Skin of body (tissue), 1 donor: ENCODE measurements at regions not wholly inside any gene's neighbourhood (a gene's known extent, or its start where the extent isn't known, plus 50 kb on each side); places are given as distances from the start of the nearest gene placed in this dataset.

Experiments used
- DNase-seq: peaks from one replicate; lab custom pipeline; 2025; lab: John Stamatoyannopoulos, UW

DNA sequence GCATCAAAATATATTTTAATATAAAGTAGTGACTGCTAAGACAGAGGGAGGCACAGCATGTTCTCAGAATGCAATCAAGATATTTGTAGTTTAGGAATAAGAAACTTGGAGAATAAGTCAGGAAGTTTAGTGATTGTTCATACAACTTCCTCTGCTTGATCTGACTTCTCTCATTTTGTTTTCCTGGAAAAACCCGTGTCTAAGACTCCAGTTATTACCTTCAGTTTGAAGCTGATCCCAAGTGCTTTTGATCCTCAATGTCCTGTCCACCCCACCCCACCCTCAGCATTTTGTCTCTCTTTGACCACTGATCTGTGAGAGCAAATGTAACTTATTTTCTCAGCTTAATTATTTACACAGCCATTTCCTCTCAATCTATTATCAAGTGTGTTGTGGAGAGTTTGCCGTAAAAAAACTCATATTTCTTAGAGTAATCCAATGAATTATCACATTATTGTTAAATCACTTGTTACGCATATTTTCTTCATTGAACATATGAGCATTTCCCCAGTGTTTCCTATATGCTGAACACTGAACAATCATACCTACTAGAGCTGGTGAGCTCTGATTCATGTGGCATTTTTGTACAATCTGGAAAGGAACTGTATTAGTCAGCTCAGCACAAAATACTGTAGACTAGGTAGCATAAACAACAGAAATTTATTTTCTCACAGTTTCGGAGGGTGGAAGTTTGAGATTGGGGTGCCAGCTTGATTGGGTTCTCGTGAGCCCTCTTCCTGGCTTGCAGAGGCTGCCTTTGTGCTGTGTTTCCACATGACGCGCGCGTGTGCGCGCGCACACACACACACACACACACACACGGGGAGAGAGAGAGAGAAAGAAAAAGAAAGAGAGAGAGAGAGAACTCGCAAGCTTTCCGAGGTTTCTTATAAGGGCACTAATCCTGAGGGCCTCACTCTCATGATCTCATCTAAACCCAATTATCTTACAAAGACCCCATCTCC lies 65.5 kb upstream of the DPYD start:
- DNase-seq, result no peak

DNA sequence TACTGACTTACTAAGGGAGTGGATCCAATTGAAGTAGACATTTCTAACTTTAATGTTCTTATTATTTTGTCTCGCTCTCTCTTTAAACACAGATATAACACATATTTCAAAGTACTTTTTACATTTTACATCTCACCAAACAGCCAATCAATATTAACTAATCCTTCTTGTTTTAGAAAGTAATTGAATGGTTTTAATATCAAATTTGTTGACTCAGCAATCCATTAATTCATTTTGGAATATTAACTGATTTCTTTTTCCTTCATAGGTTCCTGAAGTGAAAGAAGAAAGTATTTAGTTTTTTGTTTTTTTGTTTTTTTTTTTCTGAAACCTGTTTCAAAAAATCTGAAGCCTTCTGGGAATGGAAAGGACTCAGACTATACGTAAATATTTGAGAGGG lies 62.3 kb upstream of the DPYD start:
- DNase-seq, result no peak

DNA sequence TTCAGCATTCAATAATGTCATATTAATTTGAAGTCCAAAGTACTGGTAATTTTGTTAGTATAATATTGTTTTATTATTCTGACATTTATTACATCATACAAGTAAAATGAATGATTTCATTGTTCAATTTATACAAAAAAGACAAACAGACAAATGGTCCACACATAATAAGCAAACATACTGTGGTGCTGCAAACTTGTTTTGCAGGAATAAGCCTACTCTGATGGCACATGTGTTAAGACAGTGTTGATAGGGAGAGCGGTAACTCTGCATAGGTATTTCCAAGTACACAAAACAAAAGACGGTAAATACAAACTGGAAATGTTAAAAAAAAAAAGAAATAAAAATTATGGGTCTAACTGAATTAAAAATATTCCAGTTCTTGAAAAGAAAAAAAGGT lies 59.7 kb upstream of the DPYD start:
- no peak for DNase-seq

DNA sequence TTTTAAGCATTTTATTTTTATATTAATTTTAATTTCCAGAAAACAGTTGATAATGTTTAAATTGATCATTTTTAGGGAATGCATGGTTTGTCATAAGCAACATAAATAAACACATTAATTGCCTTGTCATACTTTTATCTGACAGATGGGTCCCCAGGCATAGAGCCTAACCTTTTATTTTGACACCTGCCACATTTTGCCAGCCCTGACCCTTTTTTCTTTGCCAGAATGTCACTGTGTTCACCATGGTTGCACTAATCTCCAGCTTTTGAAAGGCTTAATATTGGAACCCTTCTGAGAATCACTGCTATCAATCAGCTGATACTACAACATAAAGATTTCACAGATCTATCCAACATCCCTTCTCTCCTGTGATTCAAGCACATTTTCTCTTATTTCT lies 56.0 kb upstream of the DPYD start:
- no peak for DNase-seq
